H7 (cell line): ENCODE measurements at regions not wholly inside any gene's neighbourhood (a gene's known extent, or its start where the extent isn't known, plus 50 kb on each side); places are given as distances from the start of the nearest gene placed in this dataset.

ENCODE experiments used
- DNase-seq: peaks from one replicate; pipeline ENCODE4 v3.0.0; 2012
- H3K27me3 ChIP-seq: 2 replicates; pipeline ENCODE4 v1.6.0; 2011; ENCODE audit warnings: mild to moderate bottlenecking, low read length; ENCODE audit not compliant: control insufficient read depth, insufficient read depth
- H3K36me3 ChIP-seq: replicated peaks from 2 replicates; pipeline ENCODE4 v1.5.1; 2011; ENCODE audit warnings: low read length; ENCODE audit not compliant: control insufficient read depth, insufficient read depth
- H3K4me3 ChIP-seq: 2 replicates; pipeline ENCODE4 v1.5.1; 2011; ENCODE audit warnings: low read depth, mild to moderate bottlenecking, control low read depth, low read length, moderate library complexity; ENCODE audit not compliant: insufficient read depth

DNA sequence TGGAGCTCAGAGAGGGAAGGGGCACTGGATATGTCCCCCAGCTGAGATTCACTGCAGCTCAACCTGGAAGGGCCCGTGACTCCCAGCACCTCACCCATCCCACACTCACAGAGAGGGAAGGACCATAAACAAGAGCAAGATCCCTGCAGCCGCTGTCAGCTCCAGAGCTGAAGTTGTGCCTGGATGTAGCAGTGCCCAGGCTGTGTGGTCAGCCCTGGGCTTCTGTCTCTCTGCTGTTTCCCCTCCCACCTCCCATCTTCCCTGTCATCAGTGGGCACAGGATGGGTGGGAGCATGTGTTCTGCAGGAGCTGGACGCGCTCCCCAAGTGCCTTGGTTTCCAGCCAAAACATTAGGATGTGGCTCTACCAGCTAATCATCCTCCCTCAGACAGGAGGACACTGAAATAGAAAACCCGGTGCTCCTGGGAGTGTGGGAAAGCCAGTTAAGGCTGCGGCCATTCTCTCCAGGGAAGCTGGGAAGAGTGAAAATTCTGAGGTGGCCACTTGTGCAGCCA is 282.7 kb downstream of the NPHP4 start:
- Histone ChIP-seq H3K27me3 (no peaks in the 10 kb centered on the region; the same call in 1 of the 2 replicates), H3K36me3 (no peaks in the 10 kb centered on the region), H3K4me3 (no peak overlapping the region)
- no peak for DNase-seq

DNA sequence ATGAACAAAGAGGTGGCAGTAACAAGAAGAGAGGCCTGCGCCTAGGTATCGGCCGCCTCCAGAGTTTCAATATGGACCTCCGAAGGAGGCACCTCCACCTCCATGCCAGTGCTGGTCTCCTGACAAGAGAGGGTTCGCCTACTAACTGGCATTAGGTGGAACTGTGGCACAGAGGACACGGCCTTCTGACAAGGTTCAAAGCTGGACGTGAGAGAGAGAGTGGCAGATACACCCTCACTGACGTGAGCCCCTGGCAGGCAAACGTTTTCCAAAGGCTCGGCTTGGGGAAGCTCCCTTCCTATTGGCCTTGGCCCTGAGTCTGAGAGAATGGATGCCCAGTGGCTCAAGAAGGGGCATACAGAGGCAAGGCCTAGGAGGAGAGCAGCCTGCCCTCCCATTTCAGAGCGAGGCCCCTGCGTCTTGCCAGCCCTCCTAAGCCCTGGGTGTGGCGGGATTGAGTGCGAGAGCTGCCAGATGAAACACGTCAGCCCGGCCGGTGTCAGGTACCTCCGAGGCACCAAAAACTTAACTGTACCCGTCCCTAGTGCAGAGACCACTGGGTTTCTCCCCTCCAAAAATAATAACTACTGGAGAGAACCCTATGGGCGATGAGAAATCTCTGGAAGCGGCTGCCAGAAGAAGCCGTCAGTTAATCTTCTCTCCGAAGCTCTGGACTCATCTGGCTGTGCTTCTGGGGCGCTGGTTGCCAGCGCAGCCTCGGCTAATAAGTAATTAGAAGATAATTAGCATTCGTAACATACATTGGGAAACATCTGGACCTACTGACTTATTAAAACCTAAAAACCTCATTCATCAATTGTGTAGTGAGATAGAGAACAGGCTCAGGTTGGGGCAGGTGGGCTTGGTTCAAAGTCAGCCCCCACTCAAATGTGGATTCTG is 283.6 kb downstream of the NPHP4 start:
- no peaks in the 10 kb centered on the region; the same call in 1 of the 2 replicates for H3K27me3 ChIP-seq
- no peak overlapping the region for H3K4me3 ChIP-seq
- no peak for DNase-seq
- no peaks in the 10 kb centered on the region for H3K36me3 ChIP-seq

GRCh38 chr1:5707566-5708345 is 284.5 kb downstream of the NPHP4 start:
- DNase-seq, result peak; percentile 75
- Histone ChIP-seq H3K27me3 (no peaks in the 10 kb centered on the region; the same call in 1 of the 2 replicates), H3K4me3 (no peak overlapping the region), H3K36me3 (no peaks in the 10 kb centered on the region)

DNA sequence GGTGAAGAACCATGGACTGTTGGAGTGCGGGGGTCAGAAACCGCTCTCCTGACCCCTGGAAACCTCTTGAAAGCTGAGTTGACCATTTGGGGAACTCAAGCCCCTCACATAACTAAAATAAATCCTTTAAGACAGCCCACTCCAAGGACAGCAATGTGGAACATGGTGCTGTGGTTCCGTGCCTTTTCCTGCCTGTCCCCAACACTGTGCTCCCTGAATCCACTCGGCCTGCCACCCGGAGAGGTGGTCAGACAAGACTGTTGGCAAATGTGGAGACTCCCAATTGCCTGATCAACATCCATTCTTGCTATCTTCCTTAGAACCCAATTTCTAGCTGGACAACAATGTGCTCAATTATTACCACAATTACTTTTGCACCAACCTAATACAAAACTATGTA is 286.0 kb downstream of the NPHP4 start:
- no peak for DNase-seq
- Histone ChIP-seq H3K27me3 (no peaks in the 10 kb centered on the region; the same call in 1 of the 2 replicates), H3K36me3 (no peaks in the 10 kb centered on the region), H3K4me3 (no peak overlapping the region)

DNA sequence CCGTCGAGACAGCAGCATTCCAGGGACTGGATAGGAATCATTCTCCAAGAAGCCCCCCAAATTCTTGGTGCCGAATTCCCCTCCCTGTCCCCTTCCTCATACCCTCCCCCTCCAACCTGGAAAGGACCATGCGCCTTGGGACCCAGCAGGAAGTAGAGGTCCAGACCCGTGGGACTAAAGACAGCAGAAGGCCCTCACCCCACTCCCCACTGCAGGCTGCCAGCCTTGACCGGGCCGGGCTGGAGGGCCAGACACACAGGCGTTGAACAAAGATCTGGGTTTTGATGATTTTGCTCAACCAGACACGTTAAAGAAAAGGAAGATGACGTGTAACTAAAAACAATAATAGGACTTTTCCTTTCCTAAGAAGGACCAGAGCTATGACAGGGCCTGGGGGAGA is 286.5 kb downstream of the NPHP4 start:
- Histone ChIP-seq H3K4me3 (no peak overlapping the region), H3K27me3 (no peaks in the 10 kb centered on the region; the same call in 1 of the 2 replicates), H3K36me3 (no peaks in the 10 kb centered on the region)
- no peak for DNase-seq

- Histone ChIP-seq H3K36me3 (no peaks in the 10 kb centered on the region), H3K4me3 (no peak overlapping the region), H3K27me3 (no peaks in the 10 kb centered on the region)
- peak; percentile 62 for DNase-seq
Measured at GRCh38 chr1:5704561-5705514, 287.4 kb downstream of the NPHP4 start.

DNA sequence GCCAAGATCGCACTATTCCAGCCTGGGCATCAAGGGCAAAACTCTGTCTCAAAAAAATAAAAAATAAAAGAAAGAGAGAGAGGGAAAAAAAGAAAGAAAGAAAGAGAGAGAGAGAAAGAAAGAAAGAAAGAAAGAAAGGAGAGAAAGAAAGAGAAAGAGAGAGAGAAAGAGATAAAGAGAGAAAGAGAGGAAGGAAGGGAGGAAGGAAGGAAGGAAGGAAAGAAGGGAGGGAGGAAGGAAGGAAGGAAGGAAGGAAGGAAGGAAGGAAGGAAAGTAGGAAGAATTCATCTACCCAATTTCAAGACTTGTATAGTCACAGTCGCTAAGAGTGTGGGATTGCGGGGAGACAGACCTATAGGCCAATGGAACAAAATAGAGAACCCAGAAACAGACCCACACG is 290.6 kb downstream of the NPHP4 start:
- Histone ChIP-seq H3K4me3 (no peak overlapping the region), H3K36me3 (no peaks in the 10 kb centered on the region), H3K27me3 (no peaks in the 10 kb centered on the region)
- DNase-seq, result no peak

DNA sequence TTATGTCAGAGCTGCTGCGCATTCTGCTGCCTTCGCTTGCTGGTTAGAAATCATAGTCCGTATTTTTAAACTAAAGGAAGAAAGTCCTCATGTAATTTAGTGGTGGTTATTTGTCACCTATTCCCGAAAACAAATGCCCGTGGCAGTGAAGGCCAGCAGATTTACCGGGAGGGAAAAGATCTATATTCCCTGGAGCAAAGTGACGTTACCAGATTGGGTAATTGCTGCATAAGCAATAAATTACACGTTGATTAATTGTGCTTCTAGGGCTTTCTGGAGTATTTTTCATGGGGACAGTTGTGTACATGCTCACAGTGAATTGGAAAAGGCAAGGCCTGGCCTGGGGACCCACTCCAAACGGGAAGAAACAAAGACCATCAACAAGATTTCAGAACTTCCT is 298.7 kb downstream of the NPHP4 start:
- DNase-seq, result no peak
- H3K36me3 ChIP-seq, result no peaks in the 10 kb centered on the region
- H3K27me3 ChIP-seq, result no peaks in the 10 kb centered on the region
- no peak overlapping the region for H3K4me3 ChIP-seq

- Histone ChIP-seq H3K4me3 (no peak overlapping the region), H3K36me3 (no peaks in the 10 kb centered on the region)
- no peak for DNase-seq
Measured at GRCh38 chr1:5692664-5693063, 299.6 kb downstream of the NPHP4 start.

GRCh38 chr1:5691795-5692509 is 300.3 kb downstream of the NPHP4 start:
- Histone ChIP-seq H3K36me3 (no peaks in the 10 kb centered on the region), H3K4me3 (no peak overlapping the region)
- no peak for DNase-seq

More at GRCh38 chr1:5692664-5693063, 299.6 kb downstream of the NPHP4 start:
- H3K27me3 ChIP-seq, result no peaks in the 10 kb centered on the region

DNA sequence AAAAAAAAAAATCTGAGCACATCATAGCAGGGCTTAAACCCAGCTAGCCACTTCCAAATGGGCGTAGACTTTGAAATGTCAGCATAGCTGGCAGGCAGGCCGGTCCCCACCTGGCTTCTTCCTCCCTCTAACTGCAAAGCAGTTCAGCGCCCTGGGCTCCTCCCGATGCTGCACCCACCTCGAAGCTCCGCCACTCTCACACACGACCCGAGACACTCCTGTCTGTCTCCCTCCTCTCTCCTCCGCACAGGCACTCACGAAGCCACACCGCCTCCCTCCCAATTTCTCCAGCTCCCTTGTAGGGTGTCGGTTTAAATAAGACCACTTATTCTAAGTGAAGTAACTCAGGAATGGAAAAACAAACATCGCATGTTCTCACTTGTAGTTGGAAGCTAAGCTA is 301.3 kb downstream of the NPHP4 start:
- peak; percentile 40 for DNase-seq
- H3K36me3 ChIP-seq, result no peaks in the 10 kb centered on the region

More at GRCh38 chr1:5691795-5692509, 300.3 kb downstream of the NPHP4 start:
- no peaks in the 10 kb centered on the region for H3K27me3 ChIP-seq

DNA sequence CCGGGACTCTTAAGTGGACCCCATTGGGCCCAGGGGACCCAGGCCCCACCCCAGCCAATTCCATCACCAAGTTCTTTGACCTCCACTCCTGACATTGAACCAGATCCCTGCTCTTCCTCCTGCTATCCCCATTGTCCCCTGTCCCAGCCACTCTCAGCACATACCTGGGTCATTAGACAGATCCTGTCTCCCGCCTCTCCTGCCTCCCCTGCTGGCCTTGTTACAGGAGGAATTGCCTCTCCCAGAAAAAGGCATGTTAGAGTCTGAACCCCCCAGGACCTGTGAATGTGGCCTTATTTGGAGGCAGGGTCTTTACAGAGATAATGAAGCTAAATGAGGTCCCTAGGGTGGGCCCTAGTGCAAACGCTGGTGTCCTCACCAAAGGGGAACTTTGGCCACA is 301.9 kb downstream of the NPHP4 start:
- no peaks in the 10 kb centered on the region for H3K36me3 ChIP-seq
- no peaks in the 10 kb centered on the region for H3K27me3 ChIP-seq
- peak; percentile 48 for DNase-seq
- H3K4me3 ChIP-seq, result no peak overlapping the region

More for the DNA sequence above, 301.3 kb downstream of the NPHP4 start:
- Histone ChIP-seq H3K4me3 (no peak overlapping the region), H3K27me3 (no peaks in the 10 kb centered on the region)
